ENCODE measurements at regions not wholly inside any gene's neighbourhood (a gene's known extent, or its start where the extent isn't known, plus 50 kb on each side); places are given as distances from the start of the nearest gene placed in this dataset.
"Not testable (repeated sequence)": the region's sequence is repeated elsewhere in the genome, so short reads cannot be mapped to it uniquely, and the experiment has no call there.

GRCh38 chr14:66233591-66233990 is 252.6 kb upstream of the CCDC196 start:
- DNase-seq: peak; percentile 24

- peak; percentile 45 for DNase-seq
These were observed 251.8 kb upstream of the CCDC196 start for GRCh38 chr14:66234411-66234810.

- DNase-seq: no peak
These were observed 248.4 kb upstream of the CCDC196 start for GRCh38 chr14:66237741-66238140.

GRCh38 chr14:66238969-66239368 is 247.2 kb upstream of the CCDC196 start:
- DNase-seq: no peak

- peak; percentile 21 for DNase-seq
These were observed 246.6 kb upstream of the CCDC196 start for GRCh38 chr14:66239589-66239988.

GRCh38 chr14:66240105-66240504 is 246.1 kb upstream of the CCDC196 start:
- no peak for DNase-seq

GRCh38 chr14:66242001-66242400 is 244.2 kb upstream of the CCDC196 start:
- DNase-seq: peak; percentile 23

- no peak for DNase-seq
These were observed 241.3 kb upstream of the CCDC196 start for GRCh38 chr14:66244834-66245233.

GRCh38 chr14:66247662-66248193 is 238.4 kb upstream of the CCDC196 start:
- DNase-seq: no peak

- no peak for DNase-seq
These were observed 237.9 kb upstream of the CCDC196 start for GRCh38 chr14:66248256-66248655.

GRCh38 chr14:66249544-66249943 is 236.6 kb upstream of the CCDC196 start:
- peak; percentile 13 for DNase-seq

- DNase-seq: no peak
These were observed 232.1 kb upstream of the CCDC196 start for GRCh38 chr14:66254038-66254437.

GRCh38 chr14:66268802-66269334 is 217.3 kb upstream of the CCDC196 start:
- DNase-seq: no peak

GRCh38 chr14:66272221-66272620 is 213.9 kb upstream of the CCDC196 start:
- no peak for DNase-seq

- no peak for DNase-seq
These were observed 212.8 kb upstream of the CCDC196 start for GRCh38 chr14:66273261-66273832.

- DNase-seq: not testable (repeated sequence)
These were observed 207.8 kb upstream of the CCDC196 start for GRCh38 chr14:66278418-66278817.

- DNase-seq: no peak
These were observed 205.0 kb upstream of the CCDC196 start for GRCh38 chr14:66281036-66281776.

GRCh38 chr14:66284346-66284745 is 201.8 kb upstream of the CCDC196 start:
- DNase-seq: no peak

- no peak for DNase-seq
These were observed 197.7 kb upstream of the CCDC196 start for GRCh38 chr14:66288511-66288910.

- no peak for DNase-seq
These were observed 194.4 kb upstream of the CCDC196 start for GRCh38 chr14:66291756-66292155.

- no peak for DNase-seq
These were observed 192.6 kb upstream of the CCDC196 start for GRCh38 chr14:66293533-66294105.

- DNase-seq: no peak
These were observed 190.8 kb upstream of the CCDC196 start for GRCh38 chr14:66295386-66295785.

GRCh38 chr14:66300886-66301285 is 185.3 kb upstream of the CCDC196 start:
- no peak for DNase-seq

- no peak for DNase-seq
These were observed 180.1 kb upstream of the CCDC196 start for GRCh38 chr14:66306101-66306500.

Measured in NCI-H69 (cell line).